CD4-positive, alpha-beta T cell treated with Interleukin-6 for 4 hours (primary cell): ENCODE measurements at regions not wholly inside any gene's neighbourhood (a gene's known extent, or its start where the extent isn't known, plus 50 kb on each side); places are given as distances from the start of the nearest gene placed in this dataset.

Experiments used
- DNase-seq: peaks from one replicate; pipeline ENCODE4 v3.0.0-alpha.2; 2020; ENCODE audit warnings: mixed read lengths

- DNase-seq, result no peak
These were observed 268.3 kb upstream of the OR4E1 start for GRCh38 chr14:21941885-21942284.

GRCh38 chr14:21940887-21941856 lies 267.6 kb upstream of the OR4E1 start:
- DNase-seq, result peak; percentile 54

- no peak for DNase-seq
These were observed 266.2 kb upstream of the OR4E1 start for GRCh38 chr14:21939836-21940235.

- DNase-seq, result no peak
These were observed 264.4 kb upstream of the OR4E1 start for GRCh38 chr14:21937996-21938395.

- peak; percentile 17 for DNase-seq
These were observed 260.1 kb upstream of the OR4E1 start for GRCh38 chr14:21933681-21934080.

- peak; percentile 77 for DNase-seq
These were observed 250.9 kb upstream of the OR4E1 start for GRCh38 chr14:21924479-21924878.

GRCh38 chr14:21923820-21924219 lies 250.2 kb upstream of the OR4E1 start:
- DNase-seq, result peak; percentile 60

- no peak for DNase-seq
These were observed 247.8 kb upstream of the OR4E1 start for GRCh38 chr14:21921453-21921852.

GRCh38 chr14:21917699-21918436 lies 244.2 kb upstream of the OR4E1 start:
- DNase-seq, result peak; percentile 75

GRCh38 chr14:21915826-21916225 lies 242.2 kb upstream of the OR4E1 start:
- DNase-seq, result peak; percentile 31

- DNase-seq, result peak; percentile 87
These were observed 240.1 kb upstream of the OR4E1 start for GRCh38 chr14:21913759-21914158.

GRCh38 chr14:21912367-21912766 lies 238.7 kb upstream of the OR4E1 start:
- DNase-seq, result no peak

- no peak for DNase-seq
These were observed 238.3 kb upstream of the OR4E1 start for GRCh38 chr14:21911877-21912276.

GRCh38 chr14:21910260-21910659 lies 236.6 kb upstream of the OR4E1 start:
- DNase-seq, result no peak

- DNase-seq, result peak; percentile 35
These were observed 229.1 kb upstream of the OR4E1 start for GRCh38 chr14:21902561-21903181.

GRCh38 chr14:21894898-21895194 lies 221.2 kb upstream of the OR4E1 start:
- DNase-seq, result peak; percentile 22

- peak; percentile 65 for DNase-seq
These were observed 220.6 kb upstream of the OR4E1 start for GRCh38 chr14:21894003-21894897.

GRCh38 chr14:21891921-21892320 lies 218.3 kb upstream of the OR4E1 start:
- DNase-seq, result no peak

- DNase-seq, result no peak
These were observed 211.4 kb upstream of the OR4E1 start for GRCh38 chr14:21884995-21885394.

GRCh38 chr14:21882226-21882625 lies 208.6 kb upstream of the OR4E1 start:
- DNase-seq, result no peak

- no peak for DNase-seq
These were observed 207.3 kb upstream of the OR4E1 start for GRCh38 chr14:21880918-21881317.

GRCh38 chr14:21875791-21876190 lies 202.2 kb upstream of the OR4E1 start:
- no peak for DNase-seq

- DNase-seq, result peak; percentile 28
These were observed 201.3 kb upstream of the OR4E1 start for GRCh38 chr14:21874946-21875345.
